Sigmoid colon (tissue), 6 donors: ENCODE measurements at regions not wholly inside any gene's neighbourhood (a gene's known extent, or its start where the extent isn't known, plus 50 kb on each side); places are given as distances from the start of the nearest gene placed in this dataset.

Experiments
- DNase-seq: peaks from one replicate; pipeline ENCODE4 v3.0.0-alpha.2; 2019
- H3K27ac ChIP-seq, 4 donors: fragments of 200-600 bp; sonication (generic); one replicate each; pipeline ENCODE4 v1.5.1; 2016 to 2019; ENCODE audit warnings: mild to moderate bottlenecking in 1 of 4
- H3K27me3 ChIP-seq, 3 donors: fragments of 200-600 bp; sonication (generic); one replicate each; pipeline ENCODE4 v1.5.1; 2019; ENCODE audit warnings: mild to moderate bottlenecking in 1 of 3
- H3K36me3 ChIP-seq, 4 donors: fragments of 200-600 bp; sonication (generic); one replicate each; pipeline ENCODE4 v1.5.1; 2016 to 2019
- H3K4me1 ChIP-seq, 4 donors: fragments of 200-600 bp; sonication (generic); one replicate each; pipeline ENCODE4 v1.5.1; 2017 to 2019
- H3K4me3 ChIP-seq, 4 donors: fragments of 200-600 bp; sonication (generic); one replicate each; pipeline ENCODE4 v1.5.1; 2017 to 2019; ENCODE audit warnings: mild to moderate bottlenecking in 2 of 4, moderate library complexity in 1 of 4
- H3K9me3 ChIP-seq, 4 donors: fragments of 200-600 bp in 3 of 4; sonication (generic) in 3 of 4; one replicate each; pipeline versions ENCODE4 v1.5.1 to v1.6.1; 2013 to 2019
- CTCF ChIP-seq, 4 experiments: fragments of 450-650 bp in 3 of 4; fragments of 200-600 bp in 1 of 4; IDR thresholded peaks; one replicate each; pipeline ENCODE4 v1.5.1; 2016 to 2019; ENCODE audit warnings: antibody characterized with exemption in 4 of 4, mild to moderate bottlenecking in 3 of 4, moderate library complexity in 2 of 4
- EP300 ChIP-seq, 4 donors: sonication (generic); formaldehyde crosslinking; IDR thresholded peaks; one replicate each; pipeline ENCODE4 v1.6.1; 2017; ENCODE audit warnings: antibody characterized with exemption in 4 of 4
- POLR2A ChIP-seq, 2 donors: fragments of 450-650 bp; IDR thresholded peaks; one replicate each; pipeline ENCODE4 v1.6.1; 2016; ENCODE audit warnings: antibody characterized with exemption in 2 of 2, mild to moderate bottlenecking in 2 of 2, moderate library complexity in 2 of 2
- POLR2AphosphoS5 ChIP-seq, 4 donors: sonication (generic); formaldehyde crosslinking; IDR thresholded peaks; one replicate each; pipeline ENCODE4 v1.6.1; 2017; ENCODE audit warnings: antibody characterized with exemption in 4 of 4
- WGBS, 2 donors: extraction: QIAGEN DNeasy Blood & Tissue Kit; methylation state at CpG; one replicate each; pipeline ENCODE4 v1.1.7; 2013; 5-methylcytosine and 5-hydroxymethylcytosine counted together
- intact Hi-C: fragments of 100-400 bp; cut with DNase I; formaldehyde crosslinking; loops from one replicate; pipeline ENCODE4 v1.15.1; 2023
- donor health status: healthy with polysubstance abuse.
- donor health status: healthy.

DNA sequence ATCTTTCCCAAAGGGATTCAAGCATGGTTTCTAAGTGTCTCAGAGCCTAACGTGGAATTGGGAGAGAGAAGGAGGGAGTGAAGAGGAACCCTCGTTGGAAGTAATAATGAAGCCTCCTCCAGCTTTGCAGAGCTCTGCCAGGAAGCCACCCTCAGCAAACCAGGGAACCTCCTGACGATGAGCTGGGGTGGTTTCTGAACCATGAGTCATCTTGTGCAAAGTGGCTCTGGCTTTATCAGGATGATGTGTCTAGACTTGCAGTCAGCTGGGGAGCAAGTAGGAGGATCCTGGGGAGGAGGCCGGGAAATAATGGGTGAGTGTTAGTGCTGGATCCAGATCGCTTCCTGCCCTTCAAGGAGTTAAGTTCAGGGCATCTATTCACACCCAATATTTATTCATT, 191.7 kb upstream of the RBFOX1 start:
- intact Hi-C loops: no loop called here
- no peak overlapping the region for H3K27ac ChIP-seq
- 70 to 74% methylated on average over 5 of the region's 5 CpGs for WGBS, 2 donors
- H3K4me1 ChIP-seq: no peaks in the 10 kb centered on the region
- no peak overlapping the region for H3K4me3 ChIP-seq
- TF ChIP-seq POLR2AphosphoS5 (IDR thresholded peaks at IDR 0.05) (no peak), POLR2A (IDR thresholded peaks at IDR 0.05) (no peak), CTCF (IDR thresholded peaks at IDR 0.05) (no peak), EP300 (IDR thresholded peaks at IDR 0.05) (no peak)
- no peaks in the 10 kb centered on the region for H3K36me3 ChIP-seq
- DNase-seq: no peak
- H3K27me3 ChIP-seq: no peaks in the 10 kb centered on the region
- no peaks in the 10 kb centered on the region for H3K9me3 ChIP-seq

- H3K36me3 ChIP-seq: no peaks in the 10 kb centered on the region
Measured at GRCh38 chr16:7137560-7138330, 194.9 kb upstream of the RBFOX1 start.

DNA sequence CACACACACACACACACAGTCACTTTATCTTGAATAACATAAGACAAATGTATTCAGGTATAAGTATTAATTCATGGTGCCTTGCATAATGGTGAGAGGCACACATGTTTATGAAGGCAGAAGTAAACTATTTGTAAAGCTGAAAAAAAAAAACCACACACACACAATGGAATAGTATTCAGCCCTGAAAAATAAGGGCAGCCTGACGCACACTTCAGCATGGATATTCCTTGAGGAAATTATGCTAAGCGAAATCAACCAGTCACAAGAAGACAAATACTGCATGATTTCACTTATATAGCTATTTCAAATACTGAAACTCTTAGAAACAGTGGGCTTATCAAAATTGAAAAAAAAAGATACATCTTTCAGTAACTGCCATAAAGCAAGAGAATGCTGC, 200.2 kb upstream of the RBFOX1 start:
- Histone ChIP-seq H3K9me3 (no peaks in the 10 kb centered on the region), H3K36me3 (no peaks in the 10 kb centered on the region), H3K27ac (no peak overlapping the region), H3K27me3 (no peaks in the 10 kb centered on the region), H3K4me3 (no peak overlapping the region), H3K4me1 (no peaks in the 10 kb centered on the region)
- no peak for TF ChIP-seq EP300 (IDR thresholded peaks at IDR 0.05)
- no peak for TF ChIP-seq POLR2A (IDR thresholded peaks at IDR 0.05)
- no peak for TF ChIP-seq CTCF (IDR thresholded peaks at IDR 0.05)
- TF ChIP-seq POLR2AphosphoS5 (IDR thresholded peaks at IDR 0.05): no peak
- WGBS, 2 donors: 94 to 95% methylated on average over 2 of the region's 2 CpGs
- DNase-seq: no peak
- intact Hi-C loops: no loop called here

More at GRCh38 chr16:7137560-7138330, 194.9 kb upstream of the RBFOX1 start:
- TF ChIP-seq POLR2AphosphoS5 (IDR thresholded peaks at IDR 0.05) (no peak), POLR2A (IDR thresholded peaks at IDR 0.05) (no peak), EP300 (IDR thresholded peaks at IDR 0.05) (no peak), CTCF (IDR thresholded peaks at IDR 0.05) (no peak)
- Histone ChIP-seq H3K4me3 (no peak overlapping the region), H3K27me3 (no peaks in the 10 kb centered on the region), H3K27ac (no peak overlapping the region), H3K9me3 (no peaks in the 10 kb centered on the region), H3K4me1 (no peaks in the 10 kb centered on the region)
- intact Hi-C loops: no loop called here
- 36 to 70% methylated on average over 8 of the region's 8 CpGs for WGBS, 2 donors
- DNase-seq: no peak

GRCh38 chr16:7124701-7125100, 207.9 kb upstream of the RBFOX1 start:
- intact Hi-C loops: no loop called here
- Histone ChIP-seq H3K9me3 (no peaks in the 10 kb centered on the region), H3K36me3 (no peaks in the 10 kb centered on the region), H3K27ac (no peak overlapping the region), H3K4me3 (no peak overlapping the region), H3K27me3 (no peaks in the 10 kb centered on the region), H3K4me1 (no peaks in the 10 kb centered on the region)
- DNase-seq: no peak
- WGBS, 2 donors: 51 to 62% methylated on average over 5 of the region's 5 CpGs
- no peak for TF ChIP-seq CTCF (IDR thresholded peaks at IDR 0.05)
- TF ChIP-seq POLR2AphosphoS5 (IDR thresholded peaks at IDR 0.05): no peak
- no peak for TF ChIP-seq POLR2A (IDR thresholded peaks at IDR 0.05)
- TF ChIP-seq EP300 (IDR thresholded peaks at IDR 0.05): no peak

DNA sequence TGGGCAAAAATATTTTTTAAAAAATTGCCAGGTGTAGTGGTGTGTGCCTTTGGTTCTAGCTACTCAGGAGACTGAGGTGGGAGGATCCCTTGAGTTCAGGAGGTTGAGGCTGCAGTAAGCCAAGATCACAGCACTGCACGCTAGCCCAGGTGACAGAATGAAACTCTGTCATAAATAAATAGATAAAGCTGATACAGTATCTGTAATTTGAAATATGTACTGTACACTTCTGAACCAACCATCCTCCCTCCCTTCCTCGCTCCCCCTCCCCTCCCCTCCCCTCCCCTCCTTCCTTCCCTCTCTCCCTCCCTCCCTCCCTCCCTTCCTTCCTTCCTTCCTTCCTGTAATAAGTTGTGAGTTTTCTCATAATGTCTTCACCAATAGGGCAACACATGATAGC, 208.4 kb upstream of the RBFOX1 start:
- TF ChIP-seq CTCF (IDR thresholded peaks at IDR 0.05) (no peak), EP300 (IDR thresholded peaks at IDR 0.05) (no peak), POLR2AphosphoS5 (IDR thresholded peaks at IDR 0.05) (no peak), POLR2A (IDR thresholded peaks at IDR 0.05) (no peak)
- Histone ChIP-seq H3K4me1 (no peaks in the 10 kb centered on the region), H3K4me3 (no peak overlapping the region), H3K27ac (no peak overlapping the region), H3K27me3 (no peaks in the 10 kb centered on the region), H3K9me3 (no peaks in the 10 kb centered on the region), H3K36me3 (no peaks in the 10 kb centered on the region)
- intact Hi-C loops: no loop called here
- WGBS, 2 donors: 64 to 68% methylated on average over 2 of the region's 2 CpGs
- DNase-seq: no peak
